ENCODE measurements at regions not wholly inside any gene's neighbourhood (a gene's known extent, or its start where the extent isn't known, plus 50 kb on each side); places are given as distances from the start of the nearest gene placed in this dataset.

- no peak for DNase-seq (ENCODE audit: low read depth)
Observed at GRCh38 chr16:87183647-87184046, 133.5 kb downstream of the C16orf95 start.

- DNase-seq (ENCODE audit: low read depth) = no peak
Observed at GRCh38 chr16:87185308-87185707, 131.9 kb downstream of the C16orf95 start.

DNA sequence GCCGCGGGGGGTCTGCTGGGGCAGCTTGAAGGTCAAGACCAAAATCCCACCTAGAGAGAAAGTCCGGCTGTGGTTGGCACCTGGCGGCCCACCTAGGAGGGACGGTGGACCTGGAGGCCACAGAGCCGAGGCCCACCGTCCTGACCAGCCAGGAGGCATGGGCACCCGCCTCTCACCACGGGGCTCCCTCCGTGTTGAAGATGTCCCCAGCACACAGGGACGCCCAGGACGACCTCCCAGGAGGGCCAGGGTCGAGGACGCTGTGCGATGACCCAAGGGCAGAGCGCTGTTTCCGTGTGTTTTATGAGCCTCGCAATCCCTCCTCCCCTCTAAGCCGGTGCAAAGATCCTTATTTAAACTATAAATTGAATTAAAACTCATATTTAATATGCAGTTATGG lies 131.2 kb downstream of the C16orf95 start:
- no peak for DNase-seq (ENCODE audit: low read depth)

DNA sequence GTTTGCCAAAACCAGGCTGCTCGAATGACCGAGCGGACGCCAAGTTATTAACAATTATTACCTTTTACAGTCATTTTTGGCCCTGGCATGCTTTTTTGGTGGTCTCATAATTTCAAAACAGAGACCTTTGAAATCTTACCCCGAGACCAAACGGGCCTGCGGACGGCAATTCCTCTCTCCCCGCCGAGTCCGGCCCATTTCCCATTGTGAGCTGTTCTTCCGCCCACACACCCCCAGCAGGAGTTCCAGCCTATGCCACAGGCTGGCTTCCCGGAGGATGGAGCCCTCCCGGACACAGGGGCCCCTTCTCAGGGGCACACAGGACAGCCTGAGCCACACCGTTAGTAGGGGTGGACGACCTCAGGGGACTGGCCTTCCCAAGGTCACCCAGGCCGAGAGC lies 130.7 kb downstream of the C16orf95 start:
- no peak for DNase-seq (ENCODE audit: low read depth)

DNA sequence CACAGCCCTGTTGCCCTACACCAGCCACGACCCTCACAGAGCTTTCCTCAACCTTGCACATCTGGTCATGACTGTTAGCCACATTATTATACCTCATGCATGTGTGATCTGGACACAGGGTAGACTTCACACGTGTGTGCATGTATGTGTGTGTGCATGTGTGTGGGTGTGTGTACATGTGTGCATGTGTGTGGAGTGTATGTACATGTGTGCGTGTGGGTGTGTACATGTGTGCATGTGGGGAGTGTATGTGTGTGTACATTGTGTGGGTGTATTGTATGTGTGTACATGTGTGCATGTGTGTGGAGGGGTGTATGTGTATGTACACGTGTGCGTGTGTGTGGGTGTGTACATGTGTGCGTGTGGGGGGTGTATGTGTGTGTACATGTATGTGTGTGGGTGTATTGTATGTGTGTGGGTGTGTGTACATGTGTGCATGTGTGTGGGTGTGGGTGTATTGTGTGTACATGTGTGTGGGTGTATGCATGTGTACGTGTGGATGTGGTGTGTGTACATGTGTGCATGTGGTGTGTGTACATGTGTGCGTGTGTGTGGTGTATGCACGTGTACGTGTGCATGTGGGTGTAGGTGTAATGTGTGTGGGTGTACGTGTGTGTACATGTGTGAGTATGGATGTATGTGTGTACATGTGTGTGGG lies 130.2 kb downstream of the C16orf95 start:
- DNase-seq (ENCODE audit: low read depth) = no peak

DNA sequence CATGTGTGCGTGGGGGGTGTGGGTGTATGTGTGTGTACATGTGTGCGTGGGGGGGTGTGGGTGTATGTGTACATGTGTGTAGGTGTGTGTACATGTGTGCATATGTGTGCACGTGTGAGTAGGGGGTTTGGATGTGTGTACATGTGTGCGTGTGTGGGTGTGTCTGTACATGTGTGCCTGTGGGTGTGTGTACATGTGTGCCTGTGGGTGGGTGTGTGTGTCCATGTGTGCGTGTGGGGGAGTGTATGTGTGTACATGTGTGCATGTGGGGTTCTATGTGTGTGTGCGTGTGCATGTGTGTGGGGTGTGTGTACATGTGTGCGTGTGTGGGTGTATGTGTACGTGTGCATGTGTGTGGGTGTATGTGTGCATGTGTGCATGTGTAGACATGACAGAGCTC lies 129.1 kb downstream of the C16orf95 start:
- DNase-seq (ENCODE audit: low read depth) = no peak

- DNase-seq (ENCODE audit: low read depth) = no peak
Observed at GRCh38 chr16:87189426-87189825, 127.8 kb downstream of the C16orf95 start.

GRCh38 chr16:87190288-87191230 lies 126.6 kb downstream of the C16orf95 start:
- DNase-seq (ENCODE audit: low read depth) = peak; percentile 41

- no peak for DNase-seq (ENCODE audit: low read depth)
Observed at GRCh38 chr16:87192452-87193073, 124.6 kb downstream of the C16orf95 start.

DNA sequence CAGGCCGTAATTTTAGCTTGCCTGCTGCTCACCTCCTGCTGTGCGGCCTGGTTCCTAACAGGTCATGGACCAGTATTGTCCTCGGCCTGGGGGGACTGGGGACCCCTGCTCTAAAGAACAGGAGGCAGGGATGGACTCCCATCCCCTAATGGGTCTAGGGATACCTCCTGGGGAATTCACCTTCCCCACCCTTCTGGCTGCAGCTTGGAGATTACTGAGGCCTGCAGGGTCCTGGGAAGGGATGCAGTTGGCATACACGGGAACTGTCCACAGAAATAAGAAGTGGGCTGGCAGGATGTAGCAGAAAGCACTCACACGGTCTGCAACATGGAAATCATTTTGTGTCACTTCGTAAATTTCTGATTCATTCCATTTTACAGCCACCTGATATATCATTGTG lies 123.0 kb downstream of the C16orf95 start:
- DNase-seq (ENCODE audit: low read depth) = no peak

GRCh38 chr16:87195161-87195560 lies 122.0 kb downstream of the C16orf95 start:
- DNase-seq (ENCODE audit: low read depth) = no peak

- no peak for DNase-seq (ENCODE audit: low read depth)
Observed at GRCh38 chr16:87196231-87196630, 121.0 kb downstream of the C16orf95 start.

GRCh38 chr16:87196661-87197060 lies 120.5 kb downstream of the C16orf95 start:
- DNase-seq (ENCODE audit: low read depth) = no peak

DNA sequence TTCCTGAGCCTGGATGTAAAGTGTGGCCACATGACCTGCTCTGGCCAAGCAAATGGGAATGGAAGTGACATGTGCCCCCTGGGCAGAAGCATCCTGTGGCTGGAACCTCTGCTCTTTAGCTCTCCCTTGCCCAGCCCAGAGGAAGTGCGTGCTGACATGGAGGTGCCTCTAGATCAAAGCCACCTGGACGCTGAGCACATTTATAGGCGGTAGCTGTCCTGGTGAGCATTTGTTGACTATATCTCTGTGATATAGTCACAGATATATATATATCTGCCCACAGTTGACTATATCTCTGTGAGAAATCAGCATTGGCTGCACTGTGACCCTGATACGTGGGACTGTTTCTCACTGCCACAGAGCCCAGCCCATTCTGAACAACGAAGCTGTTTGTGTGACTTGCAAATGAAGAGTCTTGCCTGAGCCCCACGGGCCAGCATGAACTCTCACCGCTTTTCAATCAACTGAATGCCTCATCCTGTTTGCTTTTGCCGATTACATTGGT lies 118.8 kb downstream of the C16orf95 start:
- no peak for DNase-seq (ENCODE audit: low read depth)

- DNase-seq (ENCODE audit: low read depth) = no peak
Observed at GRCh38 chr16:87198881-87199280, 118.3 kb downstream of the C16orf95 start.

GRCh38 chr16:87199379-87199778 lies 117.8 kb downstream of the C16orf95 start:
- DNase-seq (ENCODE audit: low read depth) = no peak

GRCh38 chr16:87199901-87200300 lies 117.3 kb downstream of the C16orf95 start:
- no peak for DNase-seq (ENCODE audit: low read depth)

DNA sequence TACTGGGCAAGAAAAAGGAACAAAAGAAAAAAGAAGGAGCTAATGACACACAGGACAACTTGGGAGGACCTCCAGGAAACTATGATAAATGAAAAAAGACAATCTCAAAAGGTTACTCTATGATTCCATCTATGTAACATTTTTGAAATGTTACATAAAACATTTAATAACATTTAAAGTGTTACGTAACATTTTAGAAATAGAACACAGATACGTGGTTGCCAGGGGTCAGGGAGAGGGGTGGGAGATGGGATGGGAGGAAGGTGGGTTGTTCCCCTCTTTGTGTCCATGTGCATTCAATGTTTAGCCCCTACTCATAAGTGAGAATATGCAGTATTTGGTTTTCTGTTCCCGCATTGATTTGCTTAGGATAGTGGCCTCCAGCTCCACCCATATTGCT lies 116.6 kb downstream of the C16orf95 start:
- DNase-seq (ENCODE audit: low read depth) = no peak

GRCh38 chr16:87201052-87201451 lies 116.1 kb downstream of the C16orf95 start:
- peak; percentile 96 for DNase-seq (ENCODE audit: low read depth)

DNA sequence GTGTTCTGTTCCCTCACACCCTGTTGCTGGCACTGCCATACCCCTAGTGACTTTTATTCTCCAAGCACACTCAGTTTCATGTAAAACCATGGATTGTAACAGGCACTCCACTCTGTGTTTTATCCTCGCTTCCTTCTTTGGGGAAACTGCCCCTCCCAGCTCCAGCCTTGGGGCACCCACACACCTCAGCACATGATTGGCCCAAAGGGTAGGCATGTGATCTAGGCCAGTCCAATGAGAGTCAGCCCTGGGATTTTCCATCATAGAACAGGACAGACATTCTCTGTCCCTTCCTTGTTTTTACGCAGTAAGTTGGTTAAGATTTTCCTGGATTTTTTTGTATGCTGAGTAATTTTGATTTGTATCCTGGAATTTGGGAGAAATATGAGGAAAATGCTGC lies 115.4 kb downstream of the C16orf95 start:
- DNase-seq (ENCODE audit: low read depth) = no peak

GRCh38 chr16:87202346-87202745 lies 114.8 kb downstream of the C16orf95 start:
- peak; percentile 59 for DNase-seq (ENCODE audit: low read depth)

DNA sequence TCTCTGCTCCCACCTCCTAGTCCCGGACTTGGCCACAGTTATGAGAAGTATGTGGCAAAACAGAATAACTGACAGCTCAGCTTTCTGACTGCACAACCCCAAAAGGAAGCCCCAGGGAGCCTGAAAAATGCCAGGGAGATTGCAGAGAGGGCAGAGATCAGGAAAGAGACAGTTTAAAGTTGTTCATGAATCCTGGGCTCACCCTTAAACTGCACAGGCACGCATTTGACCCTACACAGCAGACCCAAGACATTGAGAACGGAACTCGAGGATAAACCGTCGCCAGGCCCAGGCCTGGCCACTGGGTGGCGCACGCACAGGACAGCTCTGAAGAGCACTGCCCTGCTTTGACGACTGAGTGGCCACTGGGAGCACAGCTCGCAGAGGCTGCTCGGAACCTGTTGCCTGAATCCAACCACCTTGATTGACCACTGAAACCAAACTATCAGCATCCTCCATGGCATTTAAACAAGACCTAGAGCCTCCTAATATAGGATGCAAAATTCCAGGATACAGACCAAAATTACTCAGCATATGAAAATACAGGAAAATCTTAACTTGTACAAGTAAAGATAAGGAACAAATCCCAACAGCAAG lies 114.0 kb downstream of the C16orf95 start:
- peak; percentile 84 for DNase-seq (ENCODE audit: low read depth)

All from ELR (cell line).